Thoracic aorta (tissue), 2 donors: ENCODE measurements at regions not wholly inside any gene's neighbourhood (a gene's known extent, or its start where the extent isn't known, plus 50 kb on each side); places are given as distances from the start of the nearest gene placed in this dataset.

Source experiments
- ATAC-seq: fragments of 150-250 bp; one replicate; pipeline ENCODE4 v1.8.0; 2017; ENCODE audit warnings: low read depth; ENCODE audit not compliant: insufficient number of reproducible peaks, low FRiP score
- DNase-seq: peaks from one replicate; pipeline ENCODE4 v3.0.0-alpha.2; 2020; ENCODE audit warnings: low spot score
- H3K27ac ChIP-seq, 2 donors: fragments of 200-600 bp; sonication (generic); 1 replicate in 1 of 2; 2 replicates in 1 of 2; pipeline ENCODE4 v1.5.1; 2016; ENCODE audit warnings: mild to moderate bottlenecking in 2 of 2, moderate library complexity in 2 of 2
- H3K27me3 ChIP-seq: fragments of 200-600 bp; sonication (generic); replicated peaks from 2 replicates; pipeline ENCODE4 v1.6.0; 2016; ENCODE audit warnings: mild to moderate bottlenecking; ENCODE audit not compliant: insufficient read depth
- H3K36me3 ChIP-seq: fragments of 200-600 bp; sonication (generic); one replicate; pipeline ENCODE4 v1.5.1; 2016
- H3K4me1 ChIP-seq, 2 donors: fragments of 200-600 bp; sonication (generic); 1 replicate in 1 of 2; 2 replicates in 1 of 2; pipeline versions ENCODE4 v1.5.1 to v1.6.0; 2016; ENCODE audit warnings: low read depth in 2 of 2, mild to moderate bottlenecking in 1 of 2; ENCODE audit not compliant: control insufficient read depth in 1 of 2
- H3K4me3 ChIP-seq: fragments of 200-600 bp; sonication (generic); 2 replicates; pipeline ENCODE4 v1.5.1; 2016; ENCODE audit warnings: mild to moderate bottlenecking
- H3K9me3 ChIP-seq: fragments of 200-600 bp; sonication (generic); 2 replicates; pipeline ENCODE4 v1.5.1; 2016
- TF ChIP-seq, protein P1 (sequence below): fragments of 200-600 bp; sonication (generic); IDR thresholded peaks from one replicate; pipeline ENCODE4 v1.5.1; 2019; ENCODE audit warnings: antibody characterized with exemption

DNA sequence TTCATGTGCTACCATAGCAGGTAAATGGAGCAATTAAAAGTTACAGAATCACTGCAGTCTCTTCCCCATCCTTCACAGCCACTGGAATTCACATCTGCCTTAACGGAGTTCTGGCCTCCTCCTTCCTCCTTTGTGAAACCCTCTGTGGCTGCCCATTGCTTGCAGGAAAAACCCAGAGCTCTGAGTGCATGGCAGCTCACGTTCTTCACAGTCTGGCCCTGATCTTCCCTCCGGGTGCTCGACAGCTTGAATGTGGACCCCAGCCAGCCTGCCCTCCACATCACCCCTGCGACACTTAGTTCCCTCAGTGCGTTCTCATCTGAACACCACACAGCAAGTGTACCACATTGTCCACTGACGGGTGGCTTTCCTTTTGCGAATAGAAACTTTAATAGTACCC, 63.2 kb upstream of the RUFY1 start:
- no peaks in the 10 kb centered on the region for H3K36me3 ChIP-seq
- no peak for DNase-seq
- H3K4me1 ChIP-seq = no peaks in the 10 kb centered on the region
- H3K27ac ChIP-seq = no peak overlapping the region
- no peak overlapping the region for H3K4me3 ChIP-seq
- TF ChIP-seq, protein P1, sequence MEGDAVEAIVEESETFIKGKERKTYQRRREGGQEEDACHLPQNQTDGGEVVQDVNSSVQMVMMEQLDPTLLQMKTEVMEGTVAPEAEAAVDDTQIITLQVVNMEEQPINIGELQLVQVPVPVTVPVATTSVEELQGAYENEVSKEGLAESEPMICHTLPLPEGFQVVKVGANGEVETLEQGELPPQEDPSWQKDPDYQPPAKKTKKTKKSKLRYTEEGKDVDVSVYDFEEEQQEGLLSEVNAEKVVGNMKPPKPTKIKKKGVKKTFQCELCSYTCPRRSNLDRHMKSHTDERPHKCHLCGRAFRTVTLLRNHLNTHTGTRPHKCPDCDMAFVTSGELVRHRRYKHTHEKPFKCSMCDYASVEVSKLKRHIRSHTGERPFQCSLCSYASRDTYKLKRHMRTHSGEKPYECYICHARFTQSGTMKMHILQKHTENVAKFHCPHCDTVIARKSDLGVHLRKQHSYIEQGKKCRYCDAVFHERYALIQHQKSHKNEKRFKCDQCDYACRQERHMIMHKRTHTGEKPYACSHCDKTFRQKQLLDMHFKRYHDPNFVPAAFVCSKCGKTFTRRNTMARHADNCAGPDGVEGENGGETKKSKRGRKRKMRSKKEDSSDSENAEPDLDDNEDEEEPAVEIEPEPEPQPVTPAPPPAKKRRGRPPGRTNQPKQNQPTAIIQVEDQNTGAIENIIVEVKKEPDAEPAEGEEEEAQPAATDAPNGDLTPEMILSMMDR = no peak
- no peak for ATAC-seq
- H3K27me3 ChIP-seq = no peaks in the 10 kb centered on the region
- H3K9me3 ChIP-seq = no peaks in the 10 kb centered on the region

DNA sequence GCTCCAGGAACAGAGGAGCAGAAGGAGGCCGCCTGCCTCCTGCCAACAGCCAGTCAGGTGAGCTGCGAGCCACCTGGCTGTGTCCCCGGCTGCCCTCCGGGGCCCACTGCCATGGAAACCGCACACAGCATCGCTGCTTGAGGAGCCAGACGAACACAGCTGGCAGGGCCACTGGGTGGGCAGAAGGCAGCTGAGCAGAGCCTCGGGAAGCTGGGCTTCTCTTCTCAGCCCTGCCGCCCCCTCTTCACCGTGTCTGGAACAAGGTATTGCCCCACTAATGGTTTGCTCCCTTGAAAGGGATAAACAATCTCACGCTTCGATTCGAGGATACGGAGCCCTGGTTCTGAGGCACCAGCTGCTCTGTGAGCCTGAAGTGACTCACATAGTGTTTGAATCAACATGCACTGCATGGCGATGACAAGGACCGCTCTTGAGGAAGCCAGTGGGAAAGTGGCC, 63.7 kb upstream of the RUFY1 start:
- ATAC-seq (no peak), DNase-seq (no peak)
- no peaks in the 10 kb centered on the region for H3K4me1 ChIP-seq
- H3K4me3 ChIP-seq = no peak overlapping the region
- no peaks in the 10 kb centered on the region for H3K36me3 ChIP-seq
- TF ChIP-seq, protein P1 = no peak
- no peaks in the 10 kb centered on the region for H3K27me3 ChIP-seq
- H3K27ac ChIP-seq = no peak overlapping the region
- H3K9me3 ChIP-seq = no peaks in the 10 kb centered on the region

DNA sequence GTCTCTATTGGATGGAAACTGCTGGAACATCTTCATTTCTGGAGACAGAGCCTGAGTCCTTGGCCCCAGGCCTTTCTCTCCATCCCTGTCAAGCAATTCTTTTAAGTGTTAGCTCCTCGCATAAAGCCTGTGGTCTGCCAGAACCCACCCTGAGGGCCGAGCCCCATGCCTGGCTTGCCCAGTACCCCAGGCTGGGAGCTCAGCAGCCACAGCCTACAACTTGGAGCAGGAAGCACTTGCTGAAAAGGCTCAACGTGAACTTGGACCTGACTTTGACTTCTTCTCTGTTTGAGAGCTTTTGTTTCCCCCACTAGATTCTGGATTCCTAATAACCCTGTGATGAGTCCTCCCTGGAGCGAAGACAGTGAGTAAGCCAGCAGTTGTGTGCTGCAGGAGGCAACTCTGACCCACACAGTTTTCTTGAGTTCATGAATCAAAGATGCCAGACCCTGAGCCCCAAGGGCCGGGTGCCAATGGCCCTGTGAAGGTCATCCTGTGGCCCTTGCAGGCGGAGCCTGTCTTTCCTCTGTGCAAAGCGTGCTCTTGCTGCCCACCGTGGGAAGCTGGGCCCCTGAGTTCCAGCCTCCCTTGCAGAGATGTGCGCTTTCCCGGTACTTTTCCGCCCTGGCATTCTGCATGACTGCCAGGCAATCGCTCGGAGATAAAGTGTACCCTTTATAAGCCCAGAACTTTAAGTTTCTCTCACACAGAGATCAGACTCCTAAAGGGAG, 64.3 kb upstream of the RUFY1 start:
- ATAC-seq (no peak), DNase-seq (no peak)
- no peak overlapping the region for H3K27ac ChIP-seq
- no peaks in the 10 kb centered on the region for H3K36me3 ChIP-seq
- no peaks in the 10 kb centered on the region for H3K27me3 ChIP-seq
- TF ChIP-seq, protein P1 = no peak
- H3K4me1 ChIP-seq = no peaks in the 10 kb centered on the region
- no peak overlapping the region for H3K4me3 ChIP-seq
- H3K9me3 ChIP-seq = no peaks in the 10 kb centered on the region

DNA sequence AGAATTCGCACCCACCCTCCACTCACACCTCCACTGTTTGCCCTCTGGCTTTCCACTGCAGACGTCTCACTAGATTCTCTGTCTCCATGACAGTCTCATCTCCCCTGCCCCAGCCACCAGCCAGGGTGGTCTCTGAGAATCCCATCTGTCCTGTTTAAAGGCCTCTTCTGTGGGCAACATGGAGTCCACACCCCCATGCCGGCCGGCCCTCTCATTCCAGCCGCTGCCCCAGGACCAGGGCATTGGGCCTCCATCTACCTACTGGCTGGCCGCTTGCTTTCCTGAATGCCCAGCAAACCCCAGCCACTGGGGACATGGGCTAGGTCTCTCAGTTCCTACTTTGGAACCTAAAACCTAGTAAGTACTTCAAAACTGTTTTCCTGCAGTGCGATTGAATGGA, 65.6 kb upstream of the RUFY1 start:
- H3K36me3 ChIP-seq = no peaks in the 10 kb centered on the region
- H3K4me1 ChIP-seq = no peaks in the 10 kb centered on the region
- TF ChIP-seq, protein P1 = no peak
- no peak for DNase-seq
- no peaks in the 10 kb centered on the region for H3K27me3 ChIP-seq
- no peak overlapping the region for H3K4me3 ChIP-seq
- ATAC-seq = no peak
- no peak overlapping the region for H3K27ac ChIP-seq
- no peaks in the 10 kb centered on the region for H3K9me3 ChIP-seq

DNA sequence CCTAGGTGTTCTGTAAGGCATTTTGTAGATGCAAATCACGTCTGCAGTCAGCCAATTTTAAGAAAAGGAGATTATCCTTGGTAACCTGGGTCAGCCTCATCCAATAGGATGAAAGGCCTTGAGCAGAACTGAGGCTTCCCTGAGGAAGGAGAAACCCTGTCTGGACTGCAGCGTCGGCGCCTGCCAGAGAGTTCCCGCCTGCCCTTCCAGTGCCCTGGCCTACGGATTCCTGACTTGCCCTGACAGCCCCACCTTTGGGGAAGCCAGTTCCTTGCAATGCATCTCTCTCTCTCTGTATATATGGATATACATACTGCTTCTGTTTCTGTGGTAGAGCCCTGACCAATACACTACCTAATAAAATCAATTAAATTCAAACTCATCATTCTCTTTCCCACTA, 66.2 kb upstream of the RUFY1 start:
- Histone ChIP-seq H3K27ac (no peak overlapping the region), H3K36me3 (no peaks in the 10 kb centered on the region), H3K9me3 (no peaks in the 10 kb centered on the region), H3K4me3 (no peak overlapping the region), H3K27me3 (no peaks in the 10 kb centered on the region), H3K4me1 (no peaks in the 10 kb centered on the region)
- no peak for DNase-seq
- TF ChIP-seq, protein P1 = no peak
- no peak for ATAC-seq
